ENCODE measurements at regions not wholly inside any gene's neighbourhood (a gene's known extent, or its start where the extent isn't known, plus 50 kb on each side); places are given as distances from the start of the nearest gene placed in this dataset.
A peak's percentile ranks its signal among the peaks of the same experiment; 100 is the strongest.

- no peaks in the 10 kb centered on the region for H3K36me3 ChIP-seq (ENCODE audit: control insufficient read depth, insufficient read depth, low read length)
- H3K4me1 ChIP-seq (ENCODE audit: control insufficient read depth, insufficient read depth, low read length), result peaks cover 3% of the 10 kb centered on the region; the same call in 1 of the 2 replicates
- H3K27ac ChIP-seq (ENCODE audit: low read depth, low read length), result no peak overlapping the region
- no peak overlapping the region for H3K4me3 ChIP-seq (ENCODE audit: low read depth, low read length)
- H3K27me3 ChIP-seq (ENCODE audit: control insufficient read depth, insufficient read depth, low read length), result no peaks in the 10 kb centered on the region
- no peak overlapping the region for H3K9ac ChIP-seq (ENCODE audit: low read depth, low read length)
- H3K9me3 ChIP-seq (ENCODE audit: control insufficient read depth, insufficient read depth, low read length), result no peaks in the 10 kb centered on the region
Measured at GRCh38 chr9:78663369-78663768, 366.4 kb downstream of the PSAT1 start.

- Histone ChIP-seq H3K4me1 (ENCODE audit: control insufficient read depth, insufficient read depth, low read length) (peaks cover 3% of the 10 kb centered on the region; the same call in 1 of the 2 replicates), H3K27me3 (ENCODE audit: control insufficient read depth, insufficient read depth, low read length) (no peaks in the 10 kb centered on the region), H3K4me3 (ENCODE audit: low read depth, low read length) (no peak overlapping the region), H3K36me3 (ENCODE audit: control insufficient read depth, insufficient read depth, low read length) (no peaks in the 10 kb centered on the region), H3K27ac (ENCODE audit: low read depth, low read length) (no peak overlapping the region), H3K9ac (ENCODE audit: low read depth, low read length) (no peak overlapping the region), H3K9me3 (ENCODE audit: control insufficient read depth, insufficient read depth, low read length) (no peaks in the 10 kb centered on the region)
Measured at GRCh38 chr9:78664370-78664769, 367.4 kb downstream of the PSAT1 start.

GRCh38 chr9:78666818-78667414 lies 370.0 kb downstream of the PSAT1 start:
- Histone ChIP-seq H3K4me3 (ENCODE audit: low read depth, low read length) (no peak overlapping the region), H3K36me3 (ENCODE audit: control insufficient read depth, insufficient read depth, low read length) (no peaks in the 10 kb centered on the region), H3K27ac (ENCODE audit: low read depth, low read length) (no peak overlapping the region), H3K9me3 (ENCODE audit: control insufficient read depth, insufficient read depth, low read length) (no peaks in the 10 kb centered on the region), H3K27me3 (ENCODE audit: control insufficient read depth, insufficient read depth, low read length) (no peaks in the 10 kb centered on the region), H3K9ac (ENCODE audit: low read depth, low read length) (no peak overlapping the region), H3K4me1 (ENCODE audit: control insufficient read depth, insufficient read depth, low read length) (peaks cover 3% of the 10 kb centered on the region; the same call in 1 of the 2 replicates)

- H3K4me3 ChIP-seq (ENCODE audit: low read depth, low read length), result no peak overlapping the region
- no peaks in the 10 kb centered on the region for H3K9me3 ChIP-seq (ENCODE audit: control insufficient read depth, insufficient read depth, low read length)
- H3K9ac ChIP-seq (ENCODE audit: low read depth, low read length), result no peak overlapping the region
- peaks cover 3% of the 10 kb centered on the region; the same call in 1 of the 2 replicates for H3K4me1 ChIP-seq (ENCODE audit: control insufficient read depth, insufficient read depth, low read length)
- peak overlapping the region; percentile 42 for H3K27ac ChIP-seq (ENCODE audit: low read depth, low read length)
- H3K27me3 ChIP-seq (ENCODE audit: control insufficient read depth, insufficient read depth, low read length), result no peaks in the 10 kb centered on the region
- H3K36me3 ChIP-seq (ENCODE audit: control insufficient read depth, insufficient read depth, low read length), result no peaks in the 10 kb centered on the region
Measured at GRCh38 chr9:78668148-78668832, 371.4 kb downstream of the PSAT1 start.

GRCh38 chr9:78669591-78669990 lies 372.7 kb downstream of the PSAT1 start:
- no peak overlapping the region for H3K9ac ChIP-seq (ENCODE audit: low read depth, low read length)
- no peaks in the 10 kb centered on the region for H3K27me3 ChIP-seq (ENCODE audit: control insufficient read depth, insufficient read depth, low read length)
- H3K27ac ChIP-seq (ENCODE audit: low read depth, low read length), result no peak overlapping the region
- H3K4me3 ChIP-seq (ENCODE audit: low read depth, low read length), result no peak overlapping the region
- H3K36me3 ChIP-seq (ENCODE audit: control insufficient read depth, insufficient read depth, low read length), result no peaks in the 10 kb centered on the region
- no peaks in the 10 kb centered on the region for H3K9me3 ChIP-seq (ENCODE audit: control insufficient read depth, insufficient read depth, low read length)
- peaks cover 3% of the 10 kb centered on the region; the same call in 1 of the 2 replicates for H3K4me1 ChIP-seq (ENCODE audit: control insufficient read depth, insufficient read depth, low read length)

- no peaks in the 10 kb centered on the region for H3K36me3 ChIP-seq (ENCODE audit: control insufficient read depth, insufficient read depth, low read length)
- H3K9ac ChIP-seq (ENCODE audit: low read depth, low read length), result no peak overlapping the region
- H3K9me3 ChIP-seq (ENCODE audit: control insufficient read depth, insufficient read depth, low read length), result no peaks in the 10 kb centered on the region
Measured at GRCh38 chr9:78671785-78672184, 374.9 kb downstream of the PSAT1 start.

GRCh38 chr9:78674874-78675273 lies 377.9 kb downstream of the PSAT1 start:
- Histone ChIP-seq H3K9me3 (ENCODE audit: control insufficient read depth, insufficient read depth, low read length) (no peaks in the 10 kb centered on the region), H3K9ac (ENCODE audit: low read depth, low read length) (no peak overlapping the region)

More at GRCh38 chr9:78671785-78672184, 374.9 kb downstream of the PSAT1 start:
- H3K27me3 ChIP-seq (ENCODE audit: control insufficient read depth, insufficient read depth, low read length), result no peaks in the 10 kb centered on the region
- peaks cover 3% of the 10 kb centered on the region; the same call in 1 of the 2 replicates for H3K4me1 ChIP-seq (ENCODE audit: control insufficient read depth, insufficient read depth, low read length)
- no peak overlapping the region for H3K4me3 ChIP-seq (ENCODE audit: low read depth, low read length)
- H3K27ac ChIP-seq (ENCODE audit: low read depth, low read length), result no peak overlapping the region

GRCh38 chr9:78676009-78676408 lies 379.1 kb downstream of the PSAT1 start:
- no peak overlapping the region for H3K4me3 ChIP-seq (ENCODE audit: low read depth, low read length)
- no peak overlapping the region for H3K9ac ChIP-seq (ENCODE audit: low read depth, low read length)
- no peaks in the 10 kb centered on the region for H3K27me3 ChIP-seq (ENCODE audit: control insufficient read depth, insufficient read depth, low read length)

More at GRCh38 chr9:78674874-78675273, 377.9 kb downstream of the PSAT1 start:
- H3K36me3 ChIP-seq (ENCODE audit: control insufficient read depth, insufficient read depth, low read length), result no peaks in the 10 kb centered on the region
- H3K4me1 ChIP-seq (ENCODE audit: control insufficient read depth, insufficient read depth, low read length), result 0 out of 2 replicates have a peak, but pooled peaks cover 6% of the 10 kb centered on the region
- no peak overlapping the region for H3K4me3 ChIP-seq (ENCODE audit: low read depth, low read length)
- no peaks in the 10 kb centered on the region for H3K27me3 ChIP-seq (ENCODE audit: control insufficient read depth, insufficient read depth, low read length)
- no peak overlapping the region for H3K27ac ChIP-seq (ENCODE audit: low read depth, low read length)

GRCh38 chr9:78676623-78677022 lies 379.7 kb downstream of the PSAT1 start:
- H3K9me3 ChIP-seq (ENCODE audit: control insufficient read depth, insufficient read depth, low read length), result no peaks in the 10 kb centered on the region
- no peak overlapping the region for H3K27ac ChIP-seq (ENCODE audit: low read depth, low read length)
- H3K27me3 ChIP-seq (ENCODE audit: control insufficient read depth, insufficient read depth, low read length), result no peaks in the 10 kb centered on the region
- 0 out of 2 replicates have a peak, but pooled peaks cover 6% of the 10 kb centered on the region for H3K4me1 ChIP-seq (ENCODE audit: control insufficient read depth, insufficient read depth, low read length)
- H3K4me3 ChIP-seq (ENCODE audit: low read depth, low read length), result no peak overlapping the region
- no peak overlapping the region for H3K9ac ChIP-seq (ENCODE audit: low read depth, low read length)
- no peaks in the 10 kb centered on the region for H3K36me3 ChIP-seq (ENCODE audit: control insufficient read depth, insufficient read depth, low read length)

More at GRCh38 chr9:78676009-78676408, 379.1 kb downstream of the PSAT1 start:
- H3K27ac ChIP-seq (ENCODE audit: low read depth, low read length), result no peak overlapping the region
- H3K36me3 ChIP-seq (ENCODE audit: control insufficient read depth, insufficient read depth, low read length), result no peaks in the 10 kb centered on the region
- H3K9me3 ChIP-seq (ENCODE audit: control insufficient read depth, insufficient read depth, low read length), result no peaks in the 10 kb centered on the region
- H3K4me1 ChIP-seq (ENCODE audit: control insufficient read depth, insufficient read depth, low read length), result 0 out of 2 replicates have a peak, but pooled peaks cover 6% of the 10 kb centered on the region

GRCh38 chr9:78677326-78677725 lies 380.4 kb downstream of the PSAT1 start:
- Histone ChIP-seq H3K9ac (ENCODE audit: low read depth, low read length) (no peak overlapping the region), H3K9me3 (ENCODE audit: control insufficient read depth, insufficient read depth, low read length) (no peaks in the 10 kb centered on the region), H3K4me1 (ENCODE audit: control insufficient read depth, insufficient read depth, low read length) (0 out of 2 replicates have a peak, but pooled peaks cover 6% of the 10 kb centered on the region), H3K27ac (ENCODE audit: low read depth, low read length) (no peak overlapping the region), H3K27me3 (ENCODE audit: control insufficient read depth, insufficient read depth, low read length) (no peaks in the 10 kb centered on the region), H3K36me3 (ENCODE audit: control insufficient read depth, insufficient read depth, low read length) (no peaks in the 10 kb centered on the region), H3K4me3 (ENCODE audit: low read depth, low read length) (no peak overlapping the region)

GRCh38 chr9:78678877-78679276 lies 382.0 kb downstream of the PSAT1 start:
- no peaks in the 10 kb centered on the region for H3K36me3 ChIP-seq (ENCODE audit: control insufficient read depth, insufficient read depth, low read length)
- H3K27ac ChIP-seq (ENCODE audit: low read depth, low read length), result no peak overlapping the region
- H3K27me3 ChIP-seq (ENCODE audit: control insufficient read depth, insufficient read depth, low read length), result no peaks in the 10 kb centered on the region
- H3K4me3 ChIP-seq (ENCODE audit: low read depth, low read length), result no peak overlapping the region
- H3K9ac ChIP-seq (ENCODE audit: low read depth, low read length), result no peak overlapping the region
- no peaks in the 10 kb centered on the region for H3K9me3 ChIP-seq (ENCODE audit: control insufficient read depth, insufficient read depth, low read length)
- H3K4me1 ChIP-seq (ENCODE audit: control insufficient read depth, insufficient read depth, low read length), result 0 out of 2 replicates have a peak, but pooled peaks cover 6% of the 10 kb centered on the region

Measured in HUES48 (cell line).